Esophagus squamous epithelium (tissue), 5 donors: ENCODE measurements at regions not wholly inside any gene's neighbourhood (a gene's known extent, or its start where the extent isn't known, plus 50 kb on each side); places are given as distances from the start of the nearest gene placed in this dataset.
A peak's percentile ranks its signal among the peaks of the same experiment; 100 is the strongest.

Source experiments
- DNase-seq: peaks from one replicate; lab custom pipeline; 2025; lab: John Stamatoyannopoulos, UW
- H3K27ac ChIP-seq, 4 donors: fragments of 200-600 bp; sonication (generic); one replicate each; pipeline ENCODE4 v1.5.1; 2016 to 2019; ENCODE audit warnings: mild to moderate bottlenecking in 1 of 4
- H3K27me3 ChIP-seq, 4 donors: fragments of 200-600 bp; sonication (generic); 1 replicate in 3 of 4; 2 replicates in 1 of 4; pipeline versions ENCODE4 v1.5.1 to v1.6.0; 2017 to 2021; ENCODE audit warnings: antibody characterized with exemption in 1 of 4
- H3K36me3 ChIP-seq, 3 donors: fragments of 200-600 bp; sonication (generic); one replicate each; pipeline ENCODE4 v1.5.1; 2016 to 2019
- H3K4me1 ChIP-seq, 3 donors: fragments of 200-600 bp; sonication (generic); one replicate each; pipeline ENCODE4 v1.5.1; 2017 to 2019
- H3K4me3 ChIP-seq, 4 donors: fragments of 200-600 bp; sonication (generic); 1 replicate in 3 of 4; 2 replicates in 1 of 4; pipeline ENCODE4 v1.5.1; 2016 to 2019; ENCODE audit warnings: mild to moderate bottlenecking in 2 of 4, moderate library complexity in 1 of 4
- H3K9me3 ChIP-seq, 3 donors: fragments of 200-600 bp; sonication (generic); one replicate each; pipeline ENCODE4 v1.5.1; 2016 to 2019
- CTCF ChIP-seq, 6 experiments: fragments of 450-650 bp in 4 of 6; fragments of 200-600 bp in 2 of 6; sonication (generic) in 2 of 6; IDR thresholded peaks; one replicate each; pipeline ENCODE4 v1.5.1; 2016 to 2019; ENCODE audit warnings: antibody characterized with exemption in 6 of 6, mild to moderate bottlenecking in 4 of 6, moderate library complexity in 4 of 6
- POLR2A ChIP-seq, 4 donors: fragments of 450-650 bp; IDR thresholded peaks; one replicate each; pipeline ENCODE4 v1.6.1; 2017; ENCODE audit warnings: antibody characterized with exemption in 4 of 4, mild to moderate bottlenecking in 4 of 4, moderate library complexity in 3 of 4
- WGBS, 2 donors: methylation state at CpG; one replicate each; pipeline ENCODE4 v1.1.5; 2018; 5-methylcytosine and 5-hydroxymethylcytosine counted together
- intact Hi-C: fragments of 100-400 bp; cut with DNase I; formaldehyde crosslinking; loops from one replicate; pipeline ENCODE4 v1.15.0; 2022
- donor health status: DM: yes; HTN: yes; CAD: no.

DNA sequence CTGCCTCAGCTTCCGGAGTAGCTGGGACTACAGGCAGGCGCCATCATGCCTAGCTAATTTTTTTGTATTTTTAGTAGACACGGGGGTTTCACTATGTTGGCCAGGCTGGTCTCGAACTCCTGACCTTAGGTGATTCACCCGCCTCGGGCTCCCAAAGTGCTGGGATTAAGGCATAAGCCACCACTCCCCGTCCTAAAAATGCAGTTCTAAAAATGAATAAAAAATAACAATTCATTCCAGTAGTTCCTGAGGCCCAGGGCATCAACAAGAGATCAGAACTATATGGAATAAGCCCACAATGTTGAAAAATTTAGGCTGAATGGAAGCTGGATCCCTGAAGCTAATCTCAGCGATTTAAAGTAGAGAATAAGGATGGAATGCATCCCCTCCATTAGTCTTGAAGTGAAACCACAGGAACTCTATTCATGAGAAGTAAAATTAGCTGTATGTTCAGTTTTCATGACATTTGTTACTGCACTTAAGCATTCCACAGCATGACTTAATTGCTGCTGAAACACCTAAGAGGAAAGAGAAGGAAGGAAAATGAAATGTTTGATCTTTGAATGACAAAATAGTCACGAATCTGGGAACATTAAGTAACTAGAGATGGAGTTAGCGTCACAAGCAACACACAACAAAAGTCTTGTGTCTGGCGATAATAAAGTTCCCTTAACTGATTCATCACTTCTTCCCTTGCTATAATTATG lies 80.4 kb upstream of the RIPOR2 start:
- intact Hi-C loops, result no loop called here
- peak overlapping the region in 2 of 4 donors; percentile 53 to 64 for H3K27ac ChIP-seq
- no peak for DNase-seq
- 63 to 66% methylated on average over 6 of the region's 11 CpGs for WGBS, 2 donors
- H3K4me3 ChIP-seq, result no peak overlapping the region
- H3K27me3 ChIP-seq, result no peaks in the 10 kb centered on the region
- no peaks in the 10 kb centered on the region for H3K36me3 ChIP-seq
- TF ChIP-seq CTCF (IDR thresholded peaks at IDR 0.05), result no peak
- TF ChIP-seq POLR2A (IDR thresholded peaks at IDR 0.05), result no peak
- H3K4me1 ChIP-seq, result peaks cover 9 to 44% (median 23%) of the 10 kb centered on the region in 3 donors
- no peaks in the 10 kb centered on the region for H3K9me3 ChIP-seq

- Histone ChIP-seq H3K27me3 (no peaks in the 10 kb centered on the region), H3K36me3 (no peaks in the 10 kb centered on the region), H3K27ac (peak overlapping the region; percentile 25 to 79 (median 48)), H3K4me3 (no peak overlapping the region), H3K9me3 (no peaks in the 10 kb centered on the region), H3K4me1 (peaks cover 9 to 47% (median 23%) of the 10 kb centered on the region in 3 donors)
- WGBS, 2 donors, result 27 to 57% methylated on average over 4 of the region's 4 CpGs
- intact Hi-C loops, result no loop called here
- TF ChIP-seq POLR2A (IDR thresholded peaks at IDR 0.05), result no peak
- no peak for DNase-seq
Measured at GRCh38 chr6:25017486-25017885, 81.7 kb upstream of the RIPOR2 start.

DNA sequence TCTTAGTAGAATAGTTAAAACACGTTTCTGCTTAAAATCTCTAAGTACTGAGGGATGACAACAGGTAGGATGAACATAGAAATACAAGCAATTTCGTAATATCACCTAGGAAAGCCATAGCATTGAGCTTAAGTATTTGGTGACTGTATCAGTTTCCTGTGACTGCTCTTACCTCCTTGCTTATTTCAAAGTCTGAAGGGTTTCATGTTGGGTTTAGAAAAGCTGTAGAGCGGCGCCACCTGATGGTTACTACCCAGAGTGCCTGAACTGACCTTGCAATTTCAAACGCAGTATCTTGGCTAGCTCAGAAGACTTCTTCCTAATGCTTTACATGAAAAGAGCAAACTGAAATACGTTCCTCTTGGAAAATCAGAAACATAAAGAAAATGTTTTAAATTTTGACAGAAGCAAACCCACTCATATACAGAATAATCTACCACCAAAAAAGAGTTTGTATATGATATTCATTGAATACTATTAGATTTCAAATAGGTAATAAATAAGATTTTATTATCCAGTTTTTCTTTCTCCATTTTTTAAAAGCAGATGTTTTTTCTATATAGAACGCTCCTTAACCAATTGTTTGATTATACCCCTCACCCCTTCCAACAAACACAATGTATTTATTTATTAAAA lies 82.3 kb upstream of the RIPOR2 start:
- peak overlapping the region; percentile 25 to 79 (median 48) for H3K27ac ChIP-seq
- H3K4me3 ChIP-seq, result no peak overlapping the region
- H3K9me3 ChIP-seq, result no peaks in the 10 kb centered on the region
- H3K4me1 ChIP-seq, result peaks cover 9 to 43% (median 23%) of the 10 kb centered on the region in 3 donors
- H3K36me3 ChIP-seq, result no peaks in the 10 kb centered on the region
- 37 to 38% methylated on average over 7 of the region's 7 CpGs for WGBS, 2 donors
- no peaks in the 10 kb centered on the region for H3K27me3 ChIP-seq
- intact Hi-C loops, result no loop called here
- TF ChIP-seq CTCF (IDR thresholded peaks at IDR 0.05) (peak; percentile 54 to 82 (median 69)), POLR2A (IDR thresholded peaks at IDR 0.05) (no peak)
- DNase-seq, result no peak

GRCh38 chr6:25018568-25018954 lies 82.8 kb upstream of the RIPOR2 start:
- Histone ChIP-seq H3K36me3 (no peaks in the 10 kb centered on the region), H3K27me3 (no peaks in the 10 kb centered on the region), H3K4me3 (no peak overlapping the region), H3K27ac (no peak overlapping the region), H3K4me1 (peaks cover 9 to 43% (median 23%) of the 10 kb centered on the region in 3 donors), H3K9me3 (no peaks in the 10 kb centered on the region)
- intact Hi-C loops, result no loop called here
- WGBS, 2 donors, result 76 to 83% methylated on average over 4 of the region's 4 CpGs
- no peak for DNase-seq
- no peak for TF ChIP-seq POLR2A (IDR thresholded peaks at IDR 0.05)
- TF ChIP-seq CTCF (IDR thresholded peaks at IDR 0.05), result no peak

- intact Hi-C loops, result no loop called here
- WGBS, 2 donors, result 26 to 52% methylated on average over 3 of the region's 3 CpGs
- no peak for DNase-seq
- Histone ChIP-seq H3K27ac (no peak overlapping the region), H3K4me3 (no peak overlapping the region), H3K4me1 (peaks cover 8 to 43% (median 13%) of the 10 kb centered on the region in 3 donors), H3K9me3 (no peaks in the 10 kb centered on the region), H3K27me3 (no peaks in the 10 kb centered on the region), H3K36me3 (no peaks in the 10 kb centered on the region)
- TF ChIP-seq POLR2A (IDR thresholded peaks at IDR 0.05) (no peak), CTCF (IDR thresholded peaks at IDR 0.05) (no peak)
Measured at GRCh38 chr6:25022140-25022553, 86.4 kb upstream of the RIPOR2 start.
